HFFc6 (cell line): ENCODE measurements at regions not wholly inside any gene's neighbourhood (a gene's known extent, or its start where the extent isn't known, plus 50 kb on each side); places are given as distances from the start of the nearest gene placed in this dataset.
A peak's percentile ranks its signal among the peaks of the same experiment; 100 is the strongest.
"Not testable (repeated sequence)": the region's sequence is repeated elsewhere in the genome, so short reads cannot be mapped to it uniquely, and the experiment has no call there.

Experiments used
- DNase-seq: peaks from one replicate; pipeline ENCODE4 v3.0.0-alpha.2; 2018
- H3K27ac Mint-ChIP-seq: 2 replicates; pipeline ENCODE4 v1.8.0; 2020; ENCODE audit warnings: mild to moderate bottlenecking, mixed read lengths
- H3K27me3 Mint-ChIP-seq: 2 replicates; pipeline ENCODE4 v1.8.0; 2021; ENCODE audit warnings: mild to moderate bottlenecking, moderate library complexity, mixed read lengths; ENCODE audit not compliant: insufficient read depth
- H3K36me3 Mint-ChIP-seq: 2 replicates; pipeline ENCODE4 v1.8.0; 2021; ENCODE audit warnings: low read depth, mixed read lengths
- H3K4me1 Mint-ChIP-seq: 2 replicates; pipeline ENCODE4 v1.8.0; 2020; ENCODE audit warnings: low read depth, mixed read lengths
- H3K4me3 Mint-ChIP-seq: 2 replicates; pipeline ENCODE4 v1.8.0; 2020; ENCODE audit warnings: mild to moderate bottlenecking, moderate library complexity, mixed read lengths
- H3K9me3 Mint-ChIP-seq: 2 replicates; pipeline ENCODE4 v1.8.0; 2020; ENCODE audit warnings: mild to moderate bottlenecking, mixed read lengths
- TF ChIP-seq, protein P1 (sequence below): fragments of 200-600 bp; sonication (generic); IDR thresholded peaks from 2 replicates; pipeline ENCODE4 v1.5.0; 2021; ENCODE audit warnings: antibody characterized with exemption, mild to moderate bottlenecking

DNA sequence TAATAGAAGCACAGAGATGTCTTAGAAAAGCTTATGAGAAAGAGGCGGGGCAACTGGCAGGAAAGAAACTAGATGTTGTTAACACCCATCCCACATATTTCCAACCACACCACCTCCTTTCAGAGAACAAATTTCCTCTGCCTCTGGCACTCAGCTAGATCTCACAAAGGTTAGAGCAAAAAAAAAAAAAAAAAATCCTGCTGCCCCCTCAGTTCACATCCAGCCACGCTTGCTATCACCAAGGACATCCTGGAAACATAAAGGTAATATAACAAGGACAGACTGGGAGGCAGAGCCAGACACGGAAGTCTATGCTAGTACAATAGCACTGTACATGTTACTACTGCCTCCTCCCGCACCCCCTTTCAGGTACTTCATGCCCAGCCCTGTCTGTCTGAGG, 238.0 kb upstream of the PTGER4 start:
- TF ChIP-seq, protein P1, sequence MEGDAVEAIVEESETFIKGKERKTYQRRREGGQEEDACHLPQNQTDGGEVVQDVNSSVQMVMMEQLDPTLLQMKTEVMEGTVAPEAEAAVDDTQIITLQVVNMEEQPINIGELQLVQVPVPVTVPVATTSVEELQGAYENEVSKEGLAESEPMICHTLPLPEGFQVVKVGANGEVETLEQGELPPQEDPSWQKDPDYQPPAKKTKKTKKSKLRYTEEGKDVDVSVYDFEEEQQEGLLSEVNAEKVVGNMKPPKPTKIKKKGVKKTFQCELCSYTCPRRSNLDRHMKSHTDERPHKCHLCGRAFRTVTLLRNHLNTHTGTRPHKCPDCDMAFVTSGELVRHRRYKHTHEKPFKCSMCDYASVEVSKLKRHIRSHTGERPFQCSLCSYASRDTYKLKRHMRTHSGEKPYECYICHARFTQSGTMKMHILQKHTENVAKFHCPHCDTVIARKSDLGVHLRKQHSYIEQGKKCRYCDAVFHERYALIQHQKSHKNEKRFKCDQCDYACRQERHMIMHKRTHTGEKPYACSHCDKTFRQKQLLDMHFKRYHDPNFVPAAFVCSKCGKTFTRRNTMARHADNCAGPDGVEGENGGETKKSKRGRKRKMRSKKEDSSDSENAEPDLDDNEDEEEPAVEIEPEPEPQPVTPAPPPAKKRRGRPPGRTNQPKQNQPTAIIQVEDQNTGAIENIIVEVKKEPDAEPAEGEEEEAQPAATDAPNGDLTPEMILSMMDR = no peak
- H3K27ac Mint-ChIP-seq = no peak overlapping the region

DNA sequence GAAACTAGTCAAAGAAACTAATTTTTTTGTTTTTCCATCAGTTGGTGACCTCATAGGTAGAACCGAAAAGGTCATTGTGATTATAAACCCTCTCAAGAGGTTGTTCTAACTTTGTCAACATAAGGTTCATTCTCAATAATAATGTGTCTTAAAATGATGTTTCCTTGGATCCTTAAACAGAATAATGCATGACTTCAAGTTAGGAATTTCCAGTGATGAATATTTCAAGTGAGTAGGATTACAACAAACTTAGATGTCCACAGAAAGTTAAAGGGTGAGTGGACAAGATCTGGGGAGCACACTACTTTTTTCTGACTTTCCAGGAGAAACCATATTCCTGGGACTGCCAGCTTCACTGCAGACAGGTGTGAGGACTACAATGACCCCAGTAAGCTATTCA, 239.0 kb upstream of the PTGER4 start:
- H3K36me3 Mint-ChIP-seq = peaks cover 11% of the 10 kb centered on the region
- peaks cover 16% of the 10 kb centered on the region for H3K4me1 Mint-ChIP-seq
- TF ChIP-seq, protein P1 = no peak
- H3K4me3 Mint-ChIP-seq = no peak overlapping the region
- peaks cover 5% of the 10 kb centered on the region for H3K9me3 Mint-ChIP-seq
- H3K27me3 Mint-ChIP-seq = peaks cover 8% of the 10 kb centered on the region; the same call in 1 of the 2 replicates
- H3K27ac Mint-ChIP-seq = no peak overlapping the region
- DNase-seq = no peak

More for the DNA sequence above, 238.0 kb upstream of the PTGER4 start:
- H3K9me3 Mint-ChIP-seq = peaks cover 8% of the 10 kb centered on the region
- no peaks in the 10 kb centered on the region; the same call in 1 of the 2 replicates for H3K27me3 Mint-ChIP-seq
- DNase-seq = no peak
- peaks cover 11% of the 10 kb centered on the region for H3K36me3 Mint-ChIP-seq
- peaks cover 20% of the 10 kb centered on the region for H3K4me1 Mint-ChIP-seq
- H3K4me3 Mint-ChIP-seq = no peak overlapping the region

DNA sequence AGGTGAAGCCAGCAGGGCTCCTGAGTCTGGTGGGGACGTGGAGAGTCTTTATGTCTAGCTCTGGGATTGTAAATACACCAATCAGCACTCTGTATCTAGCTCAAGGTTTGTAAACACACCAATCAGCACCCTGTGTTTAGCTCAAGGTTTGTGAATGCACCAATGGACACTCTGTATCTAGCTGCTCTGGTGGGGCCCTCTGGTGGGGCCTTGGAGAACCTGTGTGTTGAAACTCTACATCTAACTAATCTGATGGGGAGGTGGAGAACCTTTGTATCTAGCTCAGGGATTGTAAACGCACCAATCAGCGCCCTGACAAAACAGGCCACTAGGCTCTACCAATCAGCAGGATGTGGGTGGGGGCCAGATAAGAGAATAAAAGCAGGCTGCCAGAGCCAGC, 240.6 kb upstream of the PTGER4 start:
- not testable (repeated sequence) for H3K27me3 Mint-ChIP-seq, DNase-seq, H3K27ac Mint-ChIP-seq, H3K4me3 Mint-ChIP-seq, H3K9me3 Mint-ChIP-seq, H3K36me3 Mint-ChIP-seq
- H3K4me1 Mint-ChIP-seq = peaks cover 16% of the 10 kb centered on the region
- TF ChIP-seq, protein P1 = peak; percentile 21; the same call in 1 of the 2 replicates

DNA sequence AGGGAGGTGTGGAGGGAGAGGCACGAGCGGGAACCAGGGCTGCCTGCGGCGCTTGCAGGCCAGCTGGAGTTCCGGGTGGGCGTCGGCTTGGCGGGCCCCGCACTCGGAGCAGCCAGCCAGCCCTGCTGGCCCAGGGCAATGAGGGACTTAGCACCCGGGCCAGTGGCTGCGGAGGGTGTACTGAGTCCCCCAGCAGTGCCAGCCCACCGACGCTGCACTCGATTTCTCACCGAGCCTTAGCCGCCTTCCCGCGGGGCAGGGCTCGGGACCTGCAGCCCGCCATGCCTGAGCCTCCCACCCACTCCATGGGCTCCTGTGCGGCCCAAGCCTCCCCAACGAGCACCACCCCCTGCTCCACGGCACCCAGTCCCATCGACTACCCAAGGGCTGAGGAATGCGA, 241.1 kb upstream of the PTGER4 start:
- not testable (repeated sequence) for H3K27ac Mint-ChIP-seq, H3K36me3 Mint-ChIP-seq, DNase-seq, H3K27me3 Mint-ChIP-seq, H3K9me3 Mint-ChIP-seq, H3K4me3 Mint-ChIP-seq
- peaks cover 16% of the 10 kb centered on the region for H3K4me1 Mint-ChIP-seq

DNA sequence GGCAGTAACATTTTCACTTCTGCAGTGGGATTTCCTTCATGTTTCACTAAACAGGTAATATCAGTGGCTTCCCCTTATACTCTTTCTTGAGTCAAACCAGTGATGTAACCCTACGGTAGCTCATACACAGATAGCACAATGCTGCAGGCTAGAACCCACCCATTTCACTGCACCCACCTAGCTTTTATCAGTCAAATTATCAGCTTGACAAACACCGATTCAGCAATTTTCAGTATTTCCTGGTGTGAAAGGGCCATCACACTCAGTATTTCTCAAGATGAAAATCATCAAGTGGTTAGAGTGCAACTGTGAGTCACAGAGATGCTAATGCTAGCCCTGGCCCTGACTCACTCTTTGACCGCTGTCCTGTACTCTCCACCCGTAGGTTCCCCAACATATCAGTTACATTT, 242.3 kb upstream of the PTGER4 start:
- H3K27ac Mint-ChIP-seq = peak overlapping the region; percentile 31; the same call in 1 of the 2 replicates
- H3K36me3 Mint-ChIP-seq = no peaks in the 10 kb centered on the region
- no peak overlapping the region for H3K4me3 Mint-ChIP-seq
- H3K27me3 Mint-ChIP-seq = peaks cover 9% of the 10 kb centered on the region
- H3K9me3 Mint-ChIP-seq = no peaks in the 10 kb centered on the region
- TF ChIP-seq, protein P1 = no peak
- DNase-seq = peak; percentile 72
- peaks cover 15% of the 10 kb centered on the region for H3K4me1 Mint-ChIP-seq

DNA sequence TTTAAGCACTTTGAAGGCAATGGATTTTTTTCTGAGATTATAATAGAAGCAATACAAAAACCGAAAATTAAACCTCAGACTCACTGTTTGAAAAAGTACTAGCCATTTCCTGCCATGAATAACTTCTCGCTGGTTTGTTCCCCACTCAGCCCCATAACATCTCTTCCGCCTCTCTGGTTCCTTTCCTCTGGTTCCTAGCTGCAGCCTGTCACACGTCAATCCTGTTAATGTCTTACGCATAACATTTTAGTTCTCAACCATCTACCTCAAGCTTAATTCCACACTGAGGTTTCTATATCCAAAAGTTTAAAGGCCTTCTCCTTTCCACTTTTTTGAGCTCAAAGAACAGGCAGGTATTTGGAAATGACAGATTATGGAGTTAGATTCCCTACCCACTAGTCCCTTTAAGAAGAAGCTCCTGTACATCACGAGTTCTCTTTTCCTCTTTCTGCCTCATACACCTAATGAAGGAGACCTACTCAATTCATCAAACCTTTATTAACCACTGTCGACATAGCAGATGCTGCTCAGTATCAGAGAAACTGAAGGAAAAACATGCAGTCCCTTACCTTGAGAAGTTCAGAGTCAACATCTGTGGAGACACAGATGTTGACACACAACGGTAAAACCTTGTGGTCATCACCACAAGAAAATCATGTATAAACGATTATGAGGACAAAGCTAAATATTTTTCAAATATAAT, 243.0 kb upstream of the PTGER4 start:
- DNase-seq = no peak
- Mint-ChIP-seq H3K36me3 (no peaks in the 10 kb centered on the region), H3K4me3 (no peak overlapping the region)

DNA sequence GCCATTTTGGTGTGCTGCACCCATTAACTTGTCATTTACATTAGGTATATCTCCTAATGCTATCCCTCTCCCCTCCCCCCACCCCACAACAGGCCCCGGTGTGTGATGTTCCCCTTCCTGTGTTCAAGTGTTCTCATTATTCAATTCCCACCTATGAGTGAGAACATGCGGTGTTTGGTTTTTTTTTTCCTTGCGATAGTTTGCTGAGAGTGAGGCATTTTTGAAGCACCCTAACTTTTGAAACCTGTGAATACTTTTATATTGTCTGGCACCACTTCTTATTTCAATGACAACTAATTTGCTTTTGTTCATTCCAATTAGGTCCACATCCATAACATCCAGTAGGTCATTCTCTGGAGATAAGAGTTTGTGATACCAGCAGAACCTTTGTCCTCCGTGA, 244.0 kb upstream of the PTGER4 start:
- H3K27ac Mint-ChIP-seq, H3K27me3 Mint-ChIP-seq, H3K9me3 Mint-ChIP-seq, H3K4me3 Mint-ChIP-seq, H3K4me1 Mint-ChIP-seq, H3K36me3 Mint-ChIP-seq, DNase-seq: not testable (repeated sequence)

More for the DNA sequence above, 243.0 kb upstream of the PTGER4 start:
- Mint-ChIP-seq H3K9me3 (no peaks in the 10 kb centered on the region), H3K4me1 (peaks cover 10% of the 10 kb centered on the region), H3K27me3 (peaks cover 9% of the 10 kb centered on the region), H3K27ac (no peak overlapping the region)
- TF ChIP-seq, protein P1 = no peak
